ENCODE measurements at regions not wholly inside any gene's neighbourhood (a gene's known extent, or its start where the extent isn't known, plus 50 kb on each side); places are given as distances from the start of the nearest gene placed in this dataset.

- no peak overlapping the region for H3K4me3 ChIP-seq
- no peak overlapping the region for H3K27ac ChIP-seq
- 88 to 92% (median 88%) methylated on average over 7 of the region's 7 CpGs for WGBS, 5 donors
- no peaks in the 10 kb centered on the region for H3K4me1 ChIP-seq
- no peaks in the 10 kb centered on the region for H3K27me3 ChIP-seq (replicated peaks in 1 of 7)
- no peak for TF ChIP-seq POLR2A (IDR thresholded peaks at IDR 0.05)
- intact Hi-C loops (cut with DNase I; ENCODE audit: low total_unique reads) = no loop called here
- peaks cover 0 to 14% (median 0%) of the 10 kb centered on the region in 8 donors for H3K9me3 ChIP-seq
- H3K36me3 ChIP-seq = no peaks in the 10 kb centered on the region
- DNase-seq = no peak
Measured at GRCh38 chr15:87687523-87687870, 569.0 kb downstream of the NTRK3 start.

- TF ChIP-seq POLR2AphosphoS5 (IDR thresholded peaks at IDR 0.05) = no peak
- no peak for TF ChIP-seq POLR2A (IDR thresholded peaks at IDR 0.05)
- TF ChIP-seq CTCF (IDR thresholded peaks at IDR 0.05 in 8 of 11, conservative IDR thresholded peaks at IDR 0.05 in 3 of 11) = no peak
- Histone ChIP-seq H3K27me3 (replicated peaks in 1 of 7) (no peaks in the 10 kb centered on the region), H3K36me3 (no peaks in the 10 kb centered on the region), H3K4me1 (no peaks in the 10 kb centered on the region), H3K9me3 (peaks cover 0 to 10% (median 0%) of the 10 kb centered on the region in 8 donors), H3K4me3 (no peak overlapping the region), H3K27ac (no peak overlapping the region)
- 80 to 91% (median 87%) methylated on average over 4 of the region's 4 CpGs for WGBS, 5 donors
- intact Hi-C loops (cut with DNase I; ENCODE audit: low total_unique reads) = no loop called here
- DNase-seq = no peak
Measured at GRCh38 chr15:87686841-87687522, 569.6 kb downstream of the NTRK3 start.

- H3K4me3 ChIP-seq = no peak overlapping the region
- peaks cover 0 to 3% (median 0%) of the 10 kb centered on the region in 8 donors for H3K9me3 ChIP-seq
- H3K27me3 ChIP-seq (replicated peaks in 1 of 7) = no peaks in the 10 kb centered on the region
- peaks cover 0 to 3% (median 0%) of the 10 kb centered on the region in 6 donors for H3K4me1 ChIP-seq
- intact Hi-C loops (cut with DNase I; ENCODE audit: low total_unique reads) = no loop called here
- TF ChIP-seq POLR2AphosphoS5 (IDR thresholded peaks at IDR 0.05) = no peak
- TF ChIP-seq POLR2A (IDR thresholded peaks at IDR 0.05) = no peak
- TF ChIP-seq CTCF (IDR thresholded peaks at IDR 0.05 in 8 of 11, conservative IDR thresholded peaks at IDR 0.05 in 3 of 11) = no peak
- no peak overlapping the region for H3K27ac ChIP-seq
- 71 to 79% (median 72%) methylated on average over 5 of the region's 5 CpGs for WGBS, 5 donors
- H3K36me3 ChIP-seq = no peaks in the 10 kb centered on the region
- no peak for DNase-seq
Measured at GRCh38 chr15:87686339-87686738, 570.2 kb downstream of the NTRK3 start.

GRCh38 chr15:87682527-87682926 is 574.0 kb downstream of the NTRK3 start:
- H3K27ac ChIP-seq = no peak overlapping the region
- no peak for DNase-seq
- peaks cover 0 to 10% (median 0%) of the 10 kb centered on the region in 6 donors for H3K4me1 ChIP-seq
- no peak overlapping the region for H3K4me3 ChIP-seq
- no peaks in the 10 kb centered on the region for H3K36me3 ChIP-seq
- TF ChIP-seq CTCF (IDR thresholded peaks at IDR 0.05 in 8 of 11, conservative IDR thresholded peaks at IDR 0.05 in 3 of 11) (no peak), POLR2AphosphoS5 (IDR thresholded peaks at IDR 0.05) (no peak), POLR2A (IDR thresholded peaks at IDR 0.05) (no peak)
- WGBS, 5 donors = 74 to 84% (median 74%) methylated on average over 1 of the region's 1 CpG
- no peaks in the 10 kb centered on the region for H3K27me3 ChIP-seq (replicated peaks in 1 of 7)
- intact Hi-C loops (cut with DNase I; ENCODE audit: low total_unique reads) = no loop called here
- H3K9me3 ChIP-seq = peaks cover 0 to 16% (median 10%) of the 10 kb centered on the region in 8 donors
